Suprapubic skin (tissue), 3 donors: ENCODE measurements at regions not wholly inside any gene's neighbourhood (a gene's known extent, or its start where the extent isn't known, plus 50 kb on each side); places are given as distances from the start of the nearest gene placed in this dataset.

Experiments used
- POLR2A ChIP-seq, 2 donors: fragments of 450-650 bp; IDR thresholded peaks; one replicate each; pipeline ENCODE4 v1.6.1; 2017; ENCODE audit warnings: antibody characterized with exemption in 2 of 2, mild to moderate bottlenecking in 2 of 2, moderate library complexity in 2 of 2
- TF ChIP-seq, protein P1 (sequence below), 2 donors: fragments of 200-600 bp in 1 of 2; fragments of 450-650 bp in 1 of 2; sonication (generic) in 1 of 2; IDR thresholded peaks; one replicate each; pipeline ENCODE4 v1.5.1; 2016 to 2019; ENCODE audit warnings: antibody characterized with exemption in 2 of 2, mild to moderate bottlenecking in 1 of 2, moderate library complexity in 1 of 2

GRCh38 chr1:103344930-103345329 is 180.6 kb upstream of the RNPC3 start:
- TF ChIP-seq, protein P1, sequence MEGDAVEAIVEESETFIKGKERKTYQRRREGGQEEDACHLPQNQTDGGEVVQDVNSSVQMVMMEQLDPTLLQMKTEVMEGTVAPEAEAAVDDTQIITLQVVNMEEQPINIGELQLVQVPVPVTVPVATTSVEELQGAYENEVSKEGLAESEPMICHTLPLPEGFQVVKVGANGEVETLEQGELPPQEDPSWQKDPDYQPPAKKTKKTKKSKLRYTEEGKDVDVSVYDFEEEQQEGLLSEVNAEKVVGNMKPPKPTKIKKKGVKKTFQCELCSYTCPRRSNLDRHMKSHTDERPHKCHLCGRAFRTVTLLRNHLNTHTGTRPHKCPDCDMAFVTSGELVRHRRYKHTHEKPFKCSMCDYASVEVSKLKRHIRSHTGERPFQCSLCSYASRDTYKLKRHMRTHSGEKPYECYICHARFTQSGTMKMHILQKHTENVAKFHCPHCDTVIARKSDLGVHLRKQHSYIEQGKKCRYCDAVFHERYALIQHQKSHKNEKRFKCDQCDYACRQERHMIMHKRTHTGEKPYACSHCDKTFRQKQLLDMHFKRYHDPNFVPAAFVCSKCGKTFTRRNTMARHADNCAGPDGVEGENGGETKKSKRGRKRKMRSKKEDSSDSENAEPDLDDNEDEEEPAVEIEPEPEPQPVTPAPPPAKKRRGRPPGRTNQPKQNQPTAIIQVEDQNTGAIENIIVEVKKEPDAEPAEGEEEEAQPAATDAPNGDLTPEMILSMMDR (IDR thresholded peaks at IDR 0.05) = no peak
- TF ChIP-seq POLR2A (IDR thresholded peaks at IDR 0.05) = no peak
